Spleen (tissue), 11 donors: ENCODE measurements at regions not wholly inside any gene's neighbourhood (a gene's known extent, or its start where the extent isn't known, plus 50 kb on each side); places are given as distances from the start of the nearest gene placed in this dataset.
A peak's percentile ranks its signal among the peaks of the same experiment; 100 is the strongest.

Source experiments
- DNase-seq: peaks from one replicate; pipeline ENCODE4 v3.0.0-alpha.2; 2020
- H3K27ac ChIP-seq, 8 donors: fragments of 200-600 bp; sonication (generic) in 7 of 8; 1 replicate in 4 of 8; 2 replicates in 4 of 8; pipeline versions ENCODE4 v1.5.0 to v1.8.0; 2016 to 2021; ENCODE audit warnings: inconsistent platforms in 4 of 8, mild to moderate bottlenecking in 4 of 8, moderate library complexity in 1 of 8
- H3K27me3 ChIP-seq, 7 donors: fragments of 200-600 bp; sonication (generic) in 6 of 7; replicated peaks in 1 of 7; 1 replicate in 4 of 7; 2 replicates in 3 of 7; pipeline versions ENCODE4 v1.5.0 to v1.8.0; 2016 to 2021; ENCODE audit warnings: inconsistent platforms in 3 of 7, mild to moderate bottlenecking in 1 of 7
- H3K36me3 ChIP-seq, 6 donors: fragments of 200-600 bp; sonication (generic) in 5 of 6; 1 replicate in 4 of 6; 2 replicates in 2 of 6; pipeline versions ENCODE4 v1.5.0 to v1.8.0; 2016 to 2021; ENCODE audit warnings: inconsistent platforms in 2 of 6
- H3K4me1 ChIP-seq, 6 donors: fragments of 200-600 bp; sonication (generic) in 5 of 6; 1 replicate in 3 of 6; 2 replicates in 3 of 6; pipeline versions ENCODE4 v1.5.0 to v1.8.0; 2016 to 2021; ENCODE audit warnings: inconsistent platforms in 3 of 6
- H3K4me3 ChIP-seq, 8 donors: fragments of 200-600 bp; sonication (generic) in 7 of 8; 1 replicate in 4 of 8; 2 replicates in 4 of 8; pipeline versions ENCODE4 v1.5.0 to v1.8.0; 2016 to 2021; ENCODE audit warnings: inconsistent platforms in 4 of 8, mild to moderate bottlenecking in 4 of 8, moderate library complexity in 2 of 8
- H3K9me3 ChIP-seq, 8 donors: fragments of 200-600 bp; sonication (generic) in 7 of 8; 1 replicate in 4 of 8; 2 replicates in 4 of 8; pipeline versions ENCODE4 v1.5.0 to v1.8.0; 2016 to 2021; ENCODE audit warnings: inconsistent platforms in 4 of 8
- CTCF ChIP-seq, 11 experiments: fragments of 200-600 bp in 7 of 11; fragments of 450-650 bp in 4 of 11; sonication (generic) in 4 of 11; IDR thresholded peaks in 8 of 11; conservative IDR thresholded peaks in 3 of 11; 1 replicate in 7 of 11; 2 replicates in 4 of 11; pipeline versions ENCODE4 v1.4.0 to v1.8.0; 2016 to 2021; ENCODE audit warnings: antibody characterized with exemption in 11 of 11, inconsistent platforms in 4 of 11, mild to moderate bottlenecking in 1 of 11
- POLR2A ChIP-seq, 3 donors: fragments of 450-650 bp; IDR thresholded peaks; one replicate each; pipeline ENCODE4 v1.5.1; 2017; ENCODE audit warnings: antibody characterized with exemption in 3 of 3, mild to moderate bottlenecking in 1 of 3
- POLR2AphosphoS5 ChIP-seq, 3 donors: sonication (generic); formaldehyde crosslinking; IDR thresholded peaks; one replicate each; pipeline ENCODE4 v1.5.1; 2017; ENCODE audit warnings: antibody characterized with exemption in 3 of 3
- whole genome bisulfite sequencing, 5 donors: extraction: QIAGEN DNeasy Blood & Tissue Kit in 3 of 5; methylation state at CpG; one replicate each; pipeline versions ENCODE4 v1.1.5 to v1.1.7; 2013 to 2018; 5-methylcytosine and 5-hydroxymethylcytosine counted together
- intact Hi-C: fragments of 100-400 bp; cut with DNase I; formaldehyde crosslinking; loops from one replicate; pipeline ENCODE4 v1.15.0; 2023; ENCODE audit warnings: low total_unique reads
- donor health status: healthy with polysubstance abuse.
- donor health status: DM: no; HTN: no; CAD: no; lungs with moderate emphysema.
- donor health status: DM: no; HTN: no; CAD: no.
- donor health status: Bipolar disorder and iron deficiency.
- donor health status: healthy.
- donor health status: DM: no; HTN: no; CAD: no.
- donor health status: DM: yes; HTN: yes; CAD: no.

- 86 to 95% (median 91%) methylated on average over 1 of the region's 1 CpG for WGBS, 5 donors
These were observed 114.8 kb downstream of the TMX1 start for GRCh38 chr14:51354846-51355245.

GRCh38 chr14:51356381-51356780, 116.3 kb downstream of the TMX1 start:
- H3K9me3 ChIP-seq, result no peaks in the 10 kb centered on the region
- TF ChIP-seq POLR2AphosphoS5 (IDR thresholded peaks at IDR 0.05) (no peak), POLR2A (IDR thresholded peaks at IDR 0.05) (no peak), CTCF (IDR thresholded peaks at IDR 0.05 in 8 of 11, conservative IDR thresholded peaks at IDR 0.05 in 3 of 11) (no peak)
- H3K27me3 ChIP-seq, result no peaks in the 10 kb centered on the region
- no peaks in the 10 kb centered on the region for H3K4me1 ChIP-seq
- no peaks in the 10 kb centered on the region for H3K36me3 ChIP-seq
- H3K4me3 ChIP-seq, result no peak overlapping the region
- DNase-seq, result no peak
- H3K27ac ChIP-seq, result no peak overlapping the region
- intact Hi-C loops, result no loop called here
- WGBS, 5 donors, result 50 to 85% (median 60%) methylated on average over 5 of the region's 5 CpGs

More at GRCh38 chr14:51354846-51355245, 114.8 kb downstream of the TMX1 start:
- no peak for TF ChIP-seq POLR2A (IDR thresholded peaks at IDR 0.05)
- TF ChIP-seq CTCF (IDR thresholded peaks at IDR 0.05 in 8 of 11, conservative IDR thresholded peaks at IDR 0.05 in 3 of 11), result no peak
- no peak for TF ChIP-seq POLR2AphosphoS5 (IDR thresholded peaks at IDR 0.05)
- Histone ChIP-seq H3K9me3 (no peaks in the 10 kb centered on the region), H3K4me3 (no peak overlapping the region), H3K27me3 (no peaks in the 10 kb centered on the region), H3K36me3 (no peaks in the 10 kb centered on the region), H3K27ac (no peak overlapping the region), H3K4me1 (no peaks in the 10 kb centered on the region)
- intact Hi-C loops, result no loop called here
- DNase-seq, result no peak

GRCh38 chr14:51357250-51357649, 117.2 kb downstream of the TMX1 start:
- no peak overlapping the region for H3K27ac ChIP-seq
- no peaks in the 10 kb centered on the region for H3K9me3 ChIP-seq
- no peaks in the 10 kb centered on the region for H3K4me1 ChIP-seq
- no peaks in the 10 kb centered on the region for H3K27me3 ChIP-seq
- WGBS, 5 donors, result 69 to 79% (median 71%) methylated on average over 3 of the region's 3 CpGs
- H3K36me3 ChIP-seq, result no peaks in the 10 kb centered on the region
- H3K4me3 ChIP-seq, result no peak overlapping the region
- DNase-seq, result no peak
- TF ChIP-seq CTCF (IDR thresholded peaks at IDR 0.05 in 8 of 11, conservative IDR thresholded peaks at IDR 0.05 in 3 of 11) (no peak), POLR2AphosphoS5 (IDR thresholded peaks at IDR 0.05) (no peak), POLR2A (IDR thresholded peaks at IDR 0.05) (no peak)
- intact Hi-C loops, result no loop called here

- intact Hi-C loops, result no loop called here
- H3K36me3 ChIP-seq, result no peaks in the 10 kb centered on the region
- H3K4me3 ChIP-seq, result no peak overlapping the region
- TF ChIP-seq POLR2A (IDR thresholded peaks at IDR 0.05), result no peak
- TF ChIP-seq CTCF (IDR thresholded peaks at IDR 0.05 in 8 of 11, conservative IDR thresholded peaks at IDR 0.05 in 3 of 11), result no peak
- TF ChIP-seq POLR2AphosphoS5 (IDR thresholded peaks at IDR 0.05), result peak in 1 of 3 donors; percentile 30
- H3K27me3 ChIP-seq, result no peaks in the 10 kb centered on the region
- no peaks in the 10 kb centered on the region for H3K4me1 ChIP-seq
- WGBS, 5 donors, result 61 to 81% (median 69%) methylated on average over 7 of the region's 7 CpGs
- H3K27ac ChIP-seq, result peak overlapping the region in 2 of 8 donors; percentile 1 to 2
- H3K9me3 ChIP-seq, result no peaks in the 10 kb centered on the region
- DNase-seq, result no peak
These were observed 120.5 kb downstream of the TMX1 start for GRCh38 chr14:51360592-51360991.
